Occipital lobe (tissue), 1 donor: ENCODE measurements at regions not wholly inside any gene's neighbourhood (a gene's known extent, or its start where the extent isn't known, plus 50 kb on each side); places are given as distances from the start of the nearest gene placed in this dataset.
"Not testable (repeated sequence)": the region's sequence is repeated elsewhere in the genome, so short reads cannot be mapped to it uniquely, and the experiment has no call there.

Experiments used
- DNase-seq: peaks from one replicate; lab custom pipeline; 2025; lab: John Stamatoyannopoulos, UW

DNA sequence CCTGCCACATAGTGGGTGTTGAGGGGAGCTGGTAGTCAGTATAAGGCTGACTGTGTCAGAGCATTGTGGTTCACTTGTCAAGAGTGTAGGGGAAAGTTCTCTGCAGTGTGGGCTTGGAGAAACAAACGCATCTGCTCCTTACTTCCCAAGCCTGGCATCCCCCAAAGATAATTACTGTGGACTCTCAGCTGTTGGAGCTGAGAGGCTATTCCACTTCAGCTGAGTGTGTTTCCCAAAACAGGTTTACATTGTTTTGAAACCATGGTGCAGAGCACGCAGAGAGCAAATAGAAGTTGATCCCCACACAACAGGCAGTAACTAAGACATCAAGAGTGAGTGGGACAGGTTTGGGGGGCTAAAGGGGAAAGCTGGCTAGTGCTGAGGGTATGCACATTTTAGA, 181.0 kb upstream of the EOLA2 start:
- no peak for DNase-seq

GRCh38 chrX:150125045-150125444, 186.8 kb upstream of the EOLA2 start:
- not testable (repeated sequence) for DNase-seq

GRCh38 chrX:150127216-150127615, 188.9 kb upstream of the EOLA2 start:
- DNase-seq, result no peak

GRCh38 chrX:150143721-150144440, 205.6 kb upstream of the EOLA2 start:
- DNase-seq, result no peak

- DNase-seq, result no peak
Measured at GRCh38 chrX:150146271-150146896, 208.1 kb upstream of the EOLA2 start.

- DNase-seq, result no peak
Measured at GRCh38 chrX:150148749-150149672, 210.7 kb upstream of the EOLA2 start.

GRCh38 chrX:150150076-150150779, 211.9 kb upstream of the EOLA2 start:
- no peak for DNase-seq

- no peak for DNase-seq
Measured at GRCh38 chrX:150150780-150151125, 212.4 kb upstream of the MAMLD1 start.

- no peak for DNase-seq
Measured at GRCh38 chrX:150152036-150152435, 211.1 kb upstream of the MAMLD1 start.

DNA sequence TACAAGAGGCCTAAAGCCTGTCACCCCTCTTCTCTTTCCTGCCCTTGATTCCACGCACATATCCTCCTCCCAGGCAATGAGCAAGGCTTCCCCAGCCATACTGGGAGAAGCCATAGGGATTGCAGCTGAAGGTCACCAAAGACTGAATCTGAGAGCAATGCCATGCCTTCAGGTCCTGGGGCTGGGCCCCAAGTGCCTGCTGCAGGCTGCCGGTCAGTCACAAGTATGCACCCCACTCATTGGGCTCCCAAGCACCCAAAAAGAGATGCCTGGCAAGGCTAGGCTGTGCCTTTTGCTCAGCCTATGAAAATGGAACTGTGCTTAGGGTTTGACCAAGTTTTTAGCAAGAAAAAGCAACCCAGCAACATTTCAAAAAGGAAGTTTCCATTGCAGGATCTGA, 210.6 kb upstream of the MAMLD1 start:
- DNase-seq, result no peak

DNA sequence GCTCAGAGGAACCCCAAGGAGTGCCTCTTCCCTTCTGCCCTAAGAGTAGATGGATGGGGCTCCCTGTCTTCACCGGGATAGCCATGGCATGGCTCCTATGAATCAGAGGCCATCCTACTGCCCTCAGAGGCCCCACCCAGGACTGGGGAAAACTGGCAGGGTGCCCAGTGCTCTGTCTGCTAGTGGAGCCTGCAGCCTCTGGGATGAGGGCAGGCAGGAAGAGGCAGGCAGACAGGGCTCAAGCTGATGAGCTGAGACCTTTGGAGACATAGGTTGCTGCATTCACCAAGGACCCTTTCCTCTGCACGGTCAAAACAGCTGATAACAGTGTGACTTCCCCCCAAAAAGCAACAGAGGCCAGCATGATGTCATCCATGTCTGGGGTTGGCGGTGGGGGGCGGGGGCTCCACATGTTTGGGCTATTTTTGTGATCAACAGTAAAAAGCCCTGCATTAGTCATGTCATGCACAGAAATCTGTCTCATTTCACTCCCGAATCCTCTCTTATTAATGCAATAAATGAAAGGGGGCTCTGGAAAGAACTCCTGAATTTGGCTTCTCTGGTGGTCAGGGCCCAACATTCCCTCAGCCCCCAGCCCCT, 207.6 kb upstream of the MAMLD1 start:
- DNase-seq, result no peak

GRCh38 chrX:150156615-150157014, 206.5 kb upstream of the MAMLD1 start:
- DNase-seq, result no peak

DNA sequence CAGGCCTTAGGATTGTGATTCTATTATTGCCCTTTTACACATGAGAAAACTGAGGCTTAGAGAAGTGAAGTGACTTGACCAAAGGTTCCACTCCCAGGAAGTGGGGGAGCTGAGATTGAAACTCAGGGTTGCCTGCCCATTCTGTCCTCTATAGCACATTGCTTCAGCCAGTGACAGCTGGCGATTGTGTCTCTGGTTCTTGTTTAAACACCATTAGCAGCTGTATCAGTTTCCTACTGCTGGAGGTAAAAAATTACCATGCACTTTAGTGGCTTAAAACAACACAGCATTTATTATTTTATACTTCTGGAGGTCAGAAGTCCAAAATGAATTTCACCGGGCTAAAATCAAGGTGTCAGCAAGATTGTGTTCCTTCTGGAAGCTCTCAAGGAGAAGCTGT, 205.8 kb upstream of the MAMLD1 start:
- no peak for DNase-seq

- DNase-seq, result no peak
Measured at GRCh38 chrX:150158554-150159332, 204.4 kb upstream of the MAMLD1 start.

DNA sequence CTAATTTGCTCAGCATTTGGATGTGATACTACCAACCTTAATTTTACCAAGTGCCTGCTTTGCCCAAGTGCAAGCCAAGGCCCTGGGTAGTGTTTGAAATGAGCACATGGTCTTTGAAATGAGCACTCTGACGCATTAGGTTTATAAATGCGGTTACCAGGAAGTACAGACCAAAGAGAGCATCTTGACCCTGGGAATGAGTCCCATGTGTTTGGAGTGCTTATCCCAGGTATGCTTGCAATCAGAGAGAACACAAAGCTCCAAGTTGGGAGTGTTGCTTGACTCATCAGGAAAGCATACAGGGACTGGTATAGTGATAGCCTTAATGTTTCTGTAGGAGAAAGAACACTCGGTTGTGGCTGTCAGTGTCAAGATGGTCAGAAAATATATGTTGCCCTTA, 203.6 kb upstream of the MAMLD1 start:
- DNase-seq, result no peak

DNA sequence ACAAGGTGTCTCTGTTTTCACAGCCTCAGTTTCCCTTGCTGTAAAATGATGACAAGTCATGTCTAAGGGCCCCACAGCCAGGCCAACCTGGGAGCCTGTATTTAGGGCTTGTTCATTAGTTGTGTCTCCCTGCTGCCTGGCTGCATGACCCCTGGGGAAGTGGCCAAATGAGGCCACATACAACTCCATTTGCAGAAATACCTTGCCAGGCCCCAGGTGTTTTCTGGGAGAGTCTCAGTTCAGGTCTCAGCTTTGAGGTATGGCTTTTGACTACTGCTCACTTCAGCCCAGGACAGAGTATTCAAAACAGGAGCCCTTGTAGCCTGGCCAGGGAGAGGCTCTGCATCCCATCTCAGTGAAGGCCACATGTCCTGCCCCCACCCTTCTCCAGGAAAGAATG, 202.5 kb upstream of the MAMLD1 start:
- DNase-seq, result no peak

DNA sequence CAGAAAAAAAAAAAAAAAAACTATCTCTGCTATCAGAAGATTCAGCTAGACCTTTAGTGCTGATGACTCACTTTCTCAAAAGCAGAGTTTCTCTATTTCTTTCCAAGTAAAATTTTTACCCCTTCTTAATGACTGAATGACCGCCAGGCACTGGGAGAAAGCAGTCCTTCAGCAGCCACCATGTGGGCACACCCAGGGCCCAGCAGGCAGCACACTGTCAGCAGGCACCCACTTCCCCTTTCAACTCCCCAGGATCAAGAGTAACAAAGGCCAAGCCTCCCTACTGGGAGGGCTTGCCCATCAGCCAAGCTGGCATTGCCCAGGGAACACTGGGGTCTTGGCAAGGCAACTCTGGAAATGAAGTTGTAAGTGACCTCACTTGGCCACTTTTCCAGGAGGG, 201.9 kb upstream of the MAMLD1 start:
- no peak for DNase-seq

GRCh38 chrX:150162141-150162540, 201.0 kb upstream of the MAMLD1 start:
- DNase-seq, result no peak

DNA sequence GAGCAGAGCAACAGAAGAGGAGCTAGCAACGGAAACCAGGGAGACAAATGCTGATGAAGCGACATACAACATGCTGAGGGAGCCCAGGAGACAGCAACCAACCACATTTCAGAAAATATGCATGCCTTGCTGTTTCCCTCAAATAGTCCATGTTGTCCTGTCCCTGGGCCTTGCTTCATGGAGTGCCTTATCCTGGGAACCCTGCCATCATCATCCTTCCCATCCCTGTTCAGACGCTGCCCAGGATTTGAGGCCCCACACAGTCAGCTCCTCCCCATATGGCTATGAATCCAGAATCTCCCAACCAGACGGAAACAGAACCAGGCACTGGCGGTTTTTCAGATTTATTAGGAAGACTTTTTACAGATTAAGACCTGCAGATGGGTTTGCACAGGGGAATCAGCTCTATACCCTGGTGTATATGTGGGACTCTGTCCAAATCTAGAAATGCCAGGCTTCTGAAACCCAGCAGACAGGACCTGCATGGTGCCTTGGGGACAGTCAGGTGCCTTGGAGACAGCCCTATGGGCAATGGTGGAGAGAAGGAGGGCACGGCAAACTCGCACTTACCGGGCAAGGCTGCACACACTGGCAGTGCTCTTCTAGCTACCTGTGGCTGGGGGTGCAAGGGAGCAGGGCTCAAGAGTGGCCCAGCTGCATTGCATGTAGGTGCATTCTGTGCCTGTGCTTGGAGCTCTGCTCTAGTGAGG, 199.7 kb upstream of the MAMLD1 start:
- DNase-seq, result no peak
